GM12874 (cell line): ENCODE measurements at regions not wholly inside any gene's neighbourhood (a gene's known extent, or its start where the extent isn't known, plus 50 kb on each side); places are given as distances from the start of the nearest gene placed in this dataset.

ENCODE experiments used
- TF ChIP-seq, protein P1 (sequence below): IDR thresholded peaks from 2 replicates; pipeline ENCODE4 v1.5.1; 2011; ENCODE audit warnings: low read depth, mild to moderate bottlenecking, control low read depth, low read length, moderate library complexity; ENCODE audit not compliant: insufficient read depth

GRCh38 chr7:88670536-88670935 lies 89.0 kb upstream of the ZNF804B start:
- TF ChIP-seq, protein P1, sequence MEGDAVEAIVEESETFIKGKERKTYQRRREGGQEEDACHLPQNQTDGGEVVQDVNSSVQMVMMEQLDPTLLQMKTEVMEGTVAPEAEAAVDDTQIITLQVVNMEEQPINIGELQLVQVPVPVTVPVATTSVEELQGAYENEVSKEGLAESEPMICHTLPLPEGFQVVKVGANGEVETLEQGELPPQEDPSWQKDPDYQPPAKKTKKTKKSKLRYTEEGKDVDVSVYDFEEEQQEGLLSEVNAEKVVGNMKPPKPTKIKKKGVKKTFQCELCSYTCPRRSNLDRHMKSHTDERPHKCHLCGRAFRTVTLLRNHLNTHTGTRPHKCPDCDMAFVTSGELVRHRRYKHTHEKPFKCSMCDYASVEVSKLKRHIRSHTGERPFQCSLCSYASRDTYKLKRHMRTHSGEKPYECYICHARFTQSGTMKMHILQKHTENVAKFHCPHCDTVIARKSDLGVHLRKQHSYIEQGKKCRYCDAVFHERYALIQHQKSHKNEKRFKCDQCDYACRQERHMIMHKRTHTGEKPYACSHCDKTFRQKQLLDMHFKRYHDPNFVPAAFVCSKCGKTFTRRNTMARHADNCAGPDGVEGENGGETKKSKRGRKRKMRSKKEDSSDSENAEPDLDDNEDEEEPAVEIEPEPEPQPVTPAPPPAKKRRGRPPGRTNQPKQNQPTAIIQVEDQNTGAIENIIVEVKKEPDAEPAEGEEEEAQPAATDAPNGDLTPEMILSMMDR = no peak

GRCh38 chr7:88669913-88670312 lies 89.6 kb upstream of the ZNF804B start:
- TF ChIP-seq, protein P1 = no peak

GRCh38 chr7:88668591-88668990 lies 90.9 kb upstream of the ZNF804B start:
- TF ChIP-seq, protein P1 = no peak

- TF ChIP-seq, protein P1 = no peak
Measured at GRCh38 chr7:88666626-88667025, 92.9 kb upstream of the ZNF804B start.

DNA sequence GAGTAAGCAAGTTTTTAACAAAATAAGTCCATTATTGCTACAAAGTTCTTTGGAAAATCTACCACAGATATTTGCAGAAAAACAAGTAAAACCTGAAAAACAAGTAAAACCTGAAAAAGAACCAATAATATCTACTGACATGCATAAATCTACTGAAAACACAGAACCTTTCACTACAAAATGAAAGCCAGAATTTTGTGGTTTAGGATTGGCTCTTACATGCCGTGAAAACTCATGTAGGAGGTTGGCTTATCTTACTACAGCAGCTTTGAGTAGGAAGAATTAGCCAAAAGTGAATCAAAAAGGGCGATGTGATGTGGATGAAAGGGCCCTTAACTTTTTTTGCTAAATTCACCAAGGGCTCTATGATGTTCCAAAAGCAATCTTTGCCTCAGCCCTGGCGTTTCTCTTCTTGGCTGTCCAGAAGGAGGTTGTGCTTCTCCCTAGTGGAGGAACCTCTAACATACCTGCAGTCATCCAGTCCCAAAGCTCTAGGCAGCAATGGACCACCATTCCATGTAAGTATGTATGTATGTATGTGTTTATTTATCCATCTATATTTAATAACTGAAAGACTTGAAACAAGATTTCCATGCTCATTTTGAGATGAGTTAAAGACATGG lies 93.5 kb upstream of the ZNF804B start:
- TF ChIP-seq, protein P1 = no peak

DNA sequence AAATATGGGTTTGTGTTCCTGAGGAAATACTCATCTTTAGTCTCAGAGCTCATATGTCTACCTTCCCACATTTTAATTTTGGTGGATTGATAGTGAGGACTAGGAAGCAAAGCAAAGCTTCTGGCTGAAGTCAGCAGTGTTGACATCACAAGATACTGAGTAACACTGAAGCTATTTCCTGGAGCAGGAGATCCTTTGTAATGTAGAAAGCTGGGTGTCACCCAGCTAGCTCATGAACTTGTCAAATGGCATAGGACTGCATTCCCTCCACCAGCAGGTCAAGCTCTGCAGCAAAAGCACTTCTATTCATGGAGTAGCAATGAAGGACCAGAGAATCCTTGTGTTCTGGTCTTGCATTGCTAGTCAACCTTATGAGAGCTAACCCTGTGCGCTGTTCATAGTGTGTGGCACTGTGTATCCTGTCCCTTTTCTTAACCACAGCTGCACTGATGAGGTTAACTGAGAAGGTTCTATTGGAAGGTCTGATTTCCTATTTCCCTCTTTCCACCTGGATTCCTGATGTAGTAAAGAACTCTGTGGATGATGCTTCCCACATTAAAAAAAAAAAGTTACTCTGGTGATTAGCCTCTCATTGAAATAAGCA lies 94.8 kb upstream of the ZNF804B start:
- TF ChIP-seq, protein P1 = no peak

GRCh38 chr7:88661921-88662320 lies 97.6 kb upstream of the ZNF804B start:
- TF ChIP-seq, protein P1 = no peak

GRCh38 chr7:88647825-88648224 lies 111.7 kb upstream of the ZNF804B start:
- TF ChIP-seq, protein P1 = no peak
